Colon (tissue), 2 donors: ENCODE measurements at regions not wholly inside any gene's neighbourhood (a gene's known extent, or its start where the extent isn't known, plus 50 kb on each side); places are given as distances from the start of the nearest gene placed in this dataset.
"Not testable (repeated sequence)": the region's sequence is repeated elsewhere in the genome, so short reads cannot be mapped to it uniquely, and the experiment has no call there.

ENCODE experiments used
- FAIRE-seq: peaks from 2 replicates; lab custom pipeline; 2012; peaks lifted over from hg19 to GRCh38; lab: Jason Lieb, UNC
- donor health status: control.
- donor health status: control.

DNA sequence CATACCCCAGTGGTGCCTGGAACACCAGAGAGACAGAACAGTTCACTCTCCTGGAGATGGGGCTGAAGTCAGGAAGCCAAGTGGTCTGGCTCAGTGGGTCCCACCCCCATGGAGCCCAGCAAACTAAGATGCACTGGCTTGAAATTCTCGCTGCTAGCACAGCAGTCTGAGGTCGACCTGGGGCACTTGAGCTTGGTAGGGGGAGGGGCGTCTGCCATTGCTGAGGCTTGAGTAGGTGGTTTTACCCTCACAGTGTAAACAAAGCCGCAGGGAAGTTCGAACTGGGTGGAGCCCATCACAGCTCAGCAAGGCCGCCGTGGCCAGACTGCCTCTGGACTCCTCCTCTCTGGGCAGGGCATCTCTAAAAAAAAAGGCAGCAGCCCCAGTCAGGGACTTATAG lies 272.0 kb downstream of the KLF13 start:
- FAIRE-seq: no peak

DNA sequence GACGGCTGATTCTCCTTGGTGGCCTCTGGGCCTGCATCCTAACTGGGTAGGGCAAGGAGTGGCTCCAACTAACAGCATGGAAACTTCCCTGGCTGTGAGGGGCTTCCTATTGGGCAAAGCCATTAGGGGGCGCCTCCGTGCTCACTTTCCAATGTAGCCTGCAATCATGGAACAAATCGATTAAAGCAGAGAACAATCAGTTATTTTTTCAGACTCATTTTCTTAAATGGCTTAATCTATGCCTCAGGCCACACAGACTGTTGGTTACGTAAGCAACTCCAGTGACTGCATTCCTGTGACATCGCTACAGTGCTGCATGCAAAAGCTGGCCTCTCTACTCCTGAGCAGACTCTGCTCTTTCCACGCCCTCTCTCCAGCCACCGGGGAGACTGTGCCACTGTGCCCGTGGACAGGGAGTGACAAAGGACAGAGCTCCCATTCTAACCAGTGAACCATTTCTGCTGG lies 278.9 kb downstream of the KLF13 start:
- FAIRE-seq: no peak

DNA sequence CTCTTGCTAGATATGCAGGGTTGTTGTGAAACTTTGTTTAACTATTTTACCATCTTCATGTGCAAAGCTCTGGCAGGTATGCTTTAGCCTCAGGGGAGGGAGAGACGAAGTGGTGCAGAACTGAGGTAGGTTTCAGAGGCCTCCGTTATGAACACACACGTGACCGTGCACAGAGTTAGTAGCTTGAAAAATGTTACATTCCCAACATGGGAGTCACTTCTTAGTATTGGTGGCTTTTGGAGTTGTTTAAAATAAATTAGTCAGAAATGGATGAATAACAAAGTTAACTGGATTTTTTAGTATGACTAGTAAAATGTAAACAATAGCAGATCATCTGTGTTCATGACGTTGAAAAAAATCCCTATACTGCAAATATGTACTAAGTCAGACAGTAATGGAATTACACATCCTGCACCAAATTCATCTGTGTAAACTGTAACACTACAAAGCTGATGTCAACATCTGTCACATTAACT lies 279.6 kb downstream of the KLF13 start:
- no peak for FAIRE-seq

DNA sequence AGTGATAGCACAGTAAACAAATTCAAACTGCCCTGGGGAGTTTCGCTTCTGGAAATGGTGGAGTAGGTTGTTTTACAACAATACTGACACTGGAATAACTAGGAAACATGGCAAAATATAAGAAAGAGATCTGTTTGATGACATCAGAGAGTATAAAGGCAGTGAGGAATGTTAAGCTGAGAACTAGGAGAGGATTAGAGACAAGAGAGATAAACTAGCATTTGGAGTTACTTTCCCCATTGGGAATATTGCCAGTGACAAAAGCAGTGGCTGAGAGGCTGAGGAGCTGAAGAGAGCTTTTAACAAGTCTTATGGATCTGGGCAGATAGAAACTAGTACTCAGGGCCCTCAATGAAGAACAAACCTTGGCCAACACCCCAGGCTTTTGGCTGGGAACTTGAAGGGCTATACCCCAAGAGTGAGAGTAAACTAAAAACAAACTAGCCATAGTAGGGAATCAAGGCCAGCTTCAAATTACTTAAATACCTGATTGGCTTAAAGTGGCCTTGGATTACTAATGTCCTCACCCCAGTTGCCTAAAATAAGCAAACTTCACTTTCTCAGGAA lies 280.4 kb downstream of the KLF13 start:
- no peak for FAIRE-seq

DNA sequence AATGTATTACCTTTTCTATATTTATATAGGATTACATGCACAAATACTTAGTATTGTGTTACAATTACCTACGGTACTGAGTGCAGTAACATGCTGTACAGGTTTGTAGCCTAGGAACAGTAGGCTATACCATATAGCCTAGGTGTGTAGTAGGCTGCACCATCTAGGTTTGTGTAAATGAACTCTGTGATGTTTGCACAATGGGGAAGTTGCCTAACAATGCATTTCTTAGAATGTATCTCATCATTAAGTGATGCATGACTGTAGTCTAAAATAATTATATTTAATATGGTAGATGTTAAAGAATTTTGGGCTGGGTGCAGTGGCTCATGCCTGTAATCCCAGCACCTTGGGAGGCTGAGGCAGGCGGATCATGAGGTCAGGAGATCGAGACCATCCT lies 281.0 kb downstream of the KLF13 start:
- no peak for FAIRE-seq

DNA sequence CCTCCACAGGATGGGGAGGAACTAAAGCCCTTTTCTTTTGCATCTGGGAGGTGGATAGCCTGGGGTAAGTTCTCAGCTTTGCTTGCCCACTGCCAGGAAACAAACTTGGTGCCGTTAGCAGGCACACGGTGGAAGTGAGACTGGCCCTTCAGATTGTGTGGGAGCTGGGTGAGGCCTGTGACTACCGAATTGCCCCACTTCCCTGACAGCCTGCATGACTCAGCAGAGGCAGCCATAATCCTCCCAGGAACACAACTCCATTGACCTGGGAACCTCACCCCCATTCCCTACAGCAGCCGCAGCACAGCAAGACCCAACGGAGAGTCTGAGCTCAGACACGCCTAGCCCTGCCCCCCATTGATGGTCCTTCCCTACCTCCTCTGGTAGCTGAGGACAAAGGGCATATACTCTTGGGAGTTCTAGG lies 282.6 kb downstream of the KLF13 start:
- no peak for FAIRE-seq

DNA sequence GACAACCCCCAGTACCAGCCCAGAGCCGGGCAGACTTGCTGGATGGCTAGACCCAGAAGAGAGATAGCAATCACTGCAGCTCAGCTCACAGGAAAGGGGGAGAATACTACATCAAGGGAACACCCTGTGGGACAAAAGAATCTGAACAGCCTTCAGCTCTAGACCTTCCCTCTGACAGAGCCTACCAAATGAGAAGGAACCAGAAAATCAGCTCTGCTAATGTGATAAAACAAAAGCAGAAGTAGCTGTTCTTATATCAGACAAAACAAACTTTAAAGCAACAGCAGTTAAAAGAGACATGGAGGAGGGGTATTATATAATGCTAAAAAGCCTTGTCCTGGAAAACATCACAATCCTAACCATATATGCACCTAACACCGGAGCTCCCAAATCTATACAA lies 283.3 kb downstream of the KLF13 start:
- FAIRE-seq: no peak

DNA sequence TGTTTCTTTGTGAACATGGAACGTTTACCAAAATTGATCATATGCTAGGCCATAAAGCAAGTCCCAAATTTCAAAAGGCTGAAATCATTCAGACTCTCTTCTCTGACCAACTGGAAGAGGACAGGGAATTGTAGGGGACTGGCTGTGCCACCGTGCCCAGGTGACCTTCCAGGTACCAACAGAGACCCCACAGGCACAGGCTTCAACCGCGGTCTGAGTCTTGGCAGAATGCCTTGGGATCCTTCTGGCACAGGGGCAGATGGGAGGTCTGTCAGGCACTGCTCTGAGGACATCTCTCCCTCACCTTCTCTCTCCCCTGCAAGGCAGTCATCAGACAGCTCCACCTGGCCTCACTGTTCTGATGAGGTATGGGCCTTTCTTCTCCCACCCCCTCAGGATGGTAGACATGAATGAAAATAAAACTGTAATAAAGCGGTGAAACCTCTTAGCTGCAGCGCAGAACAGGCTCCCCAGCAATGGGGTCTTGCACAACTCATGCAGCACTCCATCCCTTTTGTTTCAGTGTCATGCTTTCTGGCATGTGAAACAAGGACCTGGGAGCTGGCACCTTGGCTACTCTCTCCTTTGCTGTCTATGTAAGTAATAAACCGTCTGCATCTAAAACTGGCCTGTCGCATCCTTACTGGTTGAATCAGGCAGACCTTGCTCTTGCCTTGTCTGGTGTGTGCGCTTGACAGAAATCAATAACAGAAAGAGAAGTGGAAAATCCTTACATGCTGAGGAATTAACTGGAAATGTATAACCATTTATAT lies 289.2 kb downstream of the KLF13 start:
- no peak for FAIRE-seq

DNA sequence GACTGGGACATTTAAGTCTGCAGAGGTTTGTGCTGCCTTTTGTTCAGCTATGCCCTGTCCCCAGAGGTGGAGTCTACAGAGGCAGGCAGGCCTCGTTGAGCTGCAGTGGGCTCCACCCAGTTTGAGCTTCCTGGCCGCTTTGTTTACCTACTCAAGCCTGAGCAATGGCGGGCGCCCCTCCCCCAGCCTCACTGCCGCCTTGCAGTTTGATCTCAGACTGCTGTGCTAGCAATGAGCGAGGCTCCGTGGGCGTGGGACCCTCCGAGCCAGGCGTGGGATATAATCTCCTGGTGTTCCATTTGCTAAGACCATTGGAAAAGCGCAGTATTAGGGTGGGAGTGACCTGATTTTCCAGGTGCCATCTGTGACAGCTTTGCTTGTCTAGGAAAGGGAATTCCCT lies 296.7 kb downstream of the KLF13 start:
- FAIRE-seq: not testable (repeated sequence)

DNA sequence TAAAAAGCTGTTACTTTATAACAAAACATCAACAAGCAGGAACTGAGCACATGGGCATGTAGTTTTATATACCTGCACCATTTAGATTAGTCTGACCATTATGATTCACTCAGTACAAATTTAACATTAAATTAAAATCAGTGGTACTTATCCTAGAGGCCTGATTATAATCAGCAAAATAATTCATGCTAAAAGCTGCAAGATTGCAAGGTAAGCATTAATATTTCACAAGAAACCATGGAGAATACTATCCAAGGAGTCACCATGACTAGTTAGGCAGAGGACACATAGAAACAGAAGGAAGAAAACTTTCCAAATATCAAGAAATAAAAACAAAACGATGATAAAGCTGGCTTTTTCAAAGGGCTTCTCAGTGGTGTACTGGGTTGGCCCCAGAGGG lies 297.5 kb downstream of the KLF13 start:
- FAIRE-seq: not testable (repeated sequence)

DNA sequence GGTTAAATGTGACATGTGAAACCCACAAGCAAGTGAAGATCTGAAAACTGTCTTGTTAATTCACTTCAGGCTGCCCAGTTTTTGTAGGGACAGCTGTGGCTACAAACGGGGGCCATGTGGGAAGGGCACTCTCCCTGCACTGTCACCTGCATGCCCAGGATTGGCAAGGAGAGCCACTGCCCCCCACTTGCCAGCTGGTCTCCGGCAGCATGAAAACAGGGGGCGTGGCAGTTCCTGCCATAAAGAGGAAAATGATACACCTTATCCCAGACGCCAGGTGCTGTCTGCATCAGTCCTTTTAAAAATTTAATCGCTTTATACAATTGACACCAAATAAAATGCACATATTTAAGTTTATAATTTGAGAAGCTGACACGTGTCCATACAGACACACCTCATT lies 309.1 kb downstream of the KLF13 start:
- not testable (repeated sequence) for FAIRE-seq

DNA sequence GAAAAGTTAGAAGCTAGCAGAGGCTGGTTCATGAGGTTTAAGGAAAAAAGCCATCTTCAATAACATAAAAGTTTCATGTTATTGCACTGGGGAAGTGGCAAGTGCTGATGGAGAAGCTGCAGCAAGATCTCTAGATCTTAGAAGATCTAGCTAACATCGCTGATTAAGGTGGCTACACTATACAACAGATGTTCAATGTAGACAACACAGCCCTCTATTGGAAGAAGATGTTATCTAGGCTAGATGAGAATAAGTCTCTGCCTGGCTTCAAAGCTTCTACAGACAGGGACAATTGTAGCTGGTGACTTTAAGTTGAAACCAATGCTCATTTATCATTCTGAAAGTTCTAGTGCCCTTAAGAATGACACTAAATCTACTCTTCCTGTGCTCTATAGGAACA lies 310.3 kb downstream of the KLF13 start:
- not testable (repeated sequence) for FAIRE-seq

DNA sequence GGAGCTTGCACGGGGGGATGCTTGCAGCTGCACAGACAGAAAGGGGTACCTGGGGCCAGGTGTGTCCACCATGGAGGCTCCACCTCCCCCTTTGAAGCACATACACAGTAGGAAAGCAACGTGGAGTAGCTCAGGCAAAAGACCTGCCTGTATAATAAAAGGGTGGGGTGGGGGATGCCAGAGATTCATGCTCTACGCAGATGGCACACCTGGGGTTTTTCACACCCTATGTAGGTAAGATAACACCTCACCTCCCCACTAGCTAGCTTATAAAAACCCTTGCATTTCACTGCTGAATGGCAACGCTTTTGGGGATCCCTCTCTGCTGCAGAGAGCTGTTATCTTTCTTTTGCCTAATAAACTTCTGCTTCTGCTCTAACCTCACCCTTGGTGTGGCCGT lies 317.3 kb downstream of the KLF13 start:
- FAIRE-seq: not testable (repeated sequence)

DNA sequence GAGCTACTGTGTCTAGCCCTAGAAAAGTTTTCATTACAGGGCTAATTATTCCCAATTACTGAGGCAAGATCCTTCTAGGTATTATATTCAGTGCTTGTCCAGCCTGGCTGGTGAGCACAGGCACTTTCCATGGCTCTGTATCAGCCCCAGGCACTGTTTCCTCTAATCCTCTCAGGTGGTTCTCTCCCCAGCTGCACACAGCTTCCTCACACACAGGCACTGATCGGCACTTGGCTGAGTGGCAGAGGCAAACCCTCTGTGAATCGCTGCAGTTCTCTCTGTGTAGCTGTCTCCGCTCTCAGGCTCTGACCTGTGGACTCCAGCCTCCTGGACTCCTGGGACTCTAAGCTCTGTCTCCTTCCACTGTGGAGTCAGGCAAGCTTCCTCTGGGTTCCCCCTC lies 318.1 kb downstream of the KLF13 start:
- not testable (repeated sequence) for FAIRE-seq

DNA sequence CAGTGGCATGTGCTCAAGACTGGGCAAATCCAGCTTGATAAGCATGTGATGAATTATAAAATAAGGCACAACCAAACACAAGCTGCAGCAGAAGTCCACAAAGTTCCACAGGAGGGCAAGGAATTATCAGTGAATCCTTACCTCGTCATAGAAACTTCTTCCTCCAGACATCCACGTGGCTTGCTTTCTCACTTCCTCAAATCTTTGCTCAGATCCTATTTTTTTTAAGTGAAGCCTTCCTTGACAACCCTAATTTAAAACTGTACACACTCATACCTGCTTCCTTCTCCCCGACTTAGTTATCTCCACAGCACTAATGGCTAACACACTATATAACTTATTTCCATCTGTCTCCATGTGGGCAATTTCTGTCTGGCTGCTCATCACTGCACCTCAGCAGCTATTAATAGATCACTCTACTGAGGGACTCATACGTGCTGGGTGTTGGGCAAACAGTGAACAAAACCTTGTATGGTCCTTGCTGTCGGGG lies 320.7 kb downstream of the KLF13 start:
- not testable (repeated sequence) for FAIRE-seq

DNA sequence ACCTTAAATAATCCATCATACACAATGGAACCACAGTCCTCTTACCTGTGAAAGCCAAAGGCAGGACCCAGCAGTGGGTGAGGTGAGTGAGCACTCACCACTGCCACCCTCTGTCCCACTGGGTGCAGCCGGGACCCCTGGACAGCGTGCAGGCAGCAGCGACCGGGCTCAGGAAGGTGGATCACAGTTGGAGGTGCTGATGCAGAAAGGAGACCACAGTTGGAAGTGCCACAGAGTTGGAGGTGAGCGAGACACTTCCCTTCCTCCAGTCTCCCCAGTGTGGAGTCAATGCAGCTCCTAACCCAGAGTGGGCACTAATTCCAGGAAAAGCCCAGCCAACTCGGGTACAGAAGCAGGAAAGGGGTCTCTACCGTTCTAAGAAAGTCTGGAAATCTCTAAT lies 323.0 kb downstream of the KLF13 start:
- FAIRE-seq: not testable (repeated sequence)

DNA sequence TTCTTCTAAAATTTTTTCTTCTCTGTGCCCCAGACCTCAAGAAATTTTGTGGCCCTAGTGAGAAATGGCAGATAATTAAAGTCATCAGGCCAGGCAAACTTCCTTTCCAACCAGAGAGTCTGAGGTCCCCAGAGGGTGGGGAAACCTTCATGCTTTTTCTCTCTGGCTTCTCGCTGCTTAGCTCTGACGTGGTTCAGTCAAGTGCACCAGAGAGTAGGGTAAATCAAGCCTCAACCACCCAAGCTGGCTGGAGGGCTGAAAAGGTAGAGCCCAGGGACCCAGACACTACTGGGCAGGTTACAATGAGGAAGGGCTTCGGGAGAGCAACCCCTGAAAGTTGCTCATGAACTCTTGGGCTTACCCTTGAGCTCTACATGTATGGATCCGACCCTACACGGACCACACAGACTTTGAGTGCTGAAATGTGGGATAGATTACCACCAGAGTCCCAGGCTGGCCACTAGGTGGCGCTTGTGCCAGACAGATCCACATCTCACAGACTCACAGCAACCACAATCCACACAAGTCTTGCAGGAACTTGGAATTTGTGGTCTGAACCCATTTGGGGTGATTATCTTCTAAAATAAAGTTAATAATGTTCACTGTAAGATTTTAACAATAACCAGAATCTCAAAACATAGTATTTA lies 323.5 kb downstream of the KLF13 start:
- FAIRE-seq: not testable (repeated sequence)

DNA sequence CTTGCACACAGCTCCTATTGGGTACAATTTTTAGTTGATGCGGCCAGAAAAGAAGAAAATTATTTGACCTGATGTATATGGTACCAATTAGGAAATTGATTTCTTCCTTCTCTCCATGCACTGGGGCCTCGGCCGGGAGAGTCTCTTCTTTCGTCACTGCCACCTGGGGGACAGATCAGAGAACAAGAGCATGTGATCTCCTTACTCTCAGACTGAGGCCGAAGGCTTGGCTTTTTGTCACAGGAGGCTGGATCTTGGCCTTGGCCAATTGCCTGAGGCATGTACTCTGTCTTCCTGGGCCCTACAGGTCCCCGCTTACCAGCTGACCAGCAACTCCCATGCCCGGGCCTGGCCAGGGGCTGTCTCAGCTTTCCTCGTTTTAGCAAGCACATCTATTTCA lies 330.3 kb downstream of the KLF13 start:
- not testable (repeated sequence) for FAIRE-seq

DNA sequence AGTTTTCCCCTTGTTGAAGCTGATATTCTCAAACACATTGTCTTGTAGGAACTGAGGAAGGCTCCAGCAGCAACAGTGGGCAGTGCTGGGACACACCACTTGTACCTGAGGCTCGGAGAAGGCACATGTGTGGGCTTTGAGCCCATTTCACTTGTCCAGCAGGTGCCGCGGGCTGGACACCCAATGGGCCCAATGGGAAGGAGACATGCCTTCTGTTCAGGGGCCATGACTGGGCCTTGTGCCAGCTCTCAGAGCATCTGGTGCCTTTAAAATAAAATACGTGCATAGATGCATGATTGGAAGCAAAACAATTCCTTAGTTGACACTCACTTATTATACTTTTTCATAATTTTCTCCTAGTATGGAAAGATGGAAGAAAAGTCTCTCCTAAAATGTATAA lies 334.2 kb downstream of the KLF13 start:
- no peak for FAIRE-seq

DNA sequence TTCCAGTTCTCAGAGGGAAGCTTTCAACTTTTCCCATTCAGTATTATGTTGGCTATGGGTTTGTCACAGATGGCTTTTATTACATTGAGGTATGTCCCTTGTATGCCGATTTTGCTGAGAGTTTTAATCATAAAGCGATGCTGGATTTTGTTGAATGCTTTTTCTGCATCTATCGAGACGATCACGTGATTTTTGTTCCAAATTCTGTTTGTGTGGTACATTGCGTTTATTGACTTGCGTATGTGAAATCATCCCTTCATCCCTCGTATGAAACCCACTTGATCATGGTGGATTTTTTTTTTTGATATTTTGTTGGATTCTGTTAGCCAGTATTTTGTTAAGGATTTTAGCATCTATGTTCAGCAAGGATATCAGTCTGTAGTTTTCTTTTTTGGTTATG lies 339.1 kb downstream of the KLF13 start:
- FAIRE-seq: not testable (repeated sequence)

DNA sequence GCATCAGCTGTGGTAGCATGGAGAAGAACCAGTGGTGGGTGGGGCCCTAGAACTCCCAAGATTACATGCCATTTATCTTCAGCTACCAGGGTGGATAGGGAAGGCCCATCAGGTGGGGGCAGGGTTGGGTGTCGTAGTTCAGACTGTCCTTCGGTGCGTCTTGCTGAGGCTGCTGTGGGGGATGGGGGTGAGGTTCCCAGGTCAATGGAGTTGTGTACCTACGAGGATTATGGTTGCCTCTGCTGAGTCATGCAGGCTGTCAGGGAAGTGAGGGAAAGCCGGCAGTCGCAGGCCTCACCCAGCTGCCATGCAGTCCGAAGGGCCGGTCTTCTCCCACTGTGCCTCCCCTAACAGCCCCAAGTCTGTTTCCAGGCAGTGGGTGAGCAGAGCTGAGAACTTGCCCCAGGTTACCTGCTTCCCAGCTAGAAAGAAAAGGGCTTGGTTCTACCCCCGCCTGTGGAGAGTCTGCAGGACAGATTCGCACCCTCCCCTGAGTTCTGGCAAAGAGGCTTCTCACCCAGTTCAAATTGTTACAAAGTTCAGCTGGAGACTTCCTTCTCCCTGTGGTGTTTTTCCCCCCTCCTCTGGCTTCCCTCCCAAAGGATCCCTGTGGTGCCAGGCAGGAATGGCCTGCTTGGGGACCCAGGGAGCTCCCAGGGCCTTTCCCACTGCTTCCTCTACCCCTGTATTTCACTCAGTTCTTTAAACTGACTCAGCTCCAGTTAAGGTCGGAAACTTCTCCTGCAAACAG lies 342.7 kb downstream of the KLF13 start:
- FAIRE-seq: not testable (repeated sequence)

DNA sequence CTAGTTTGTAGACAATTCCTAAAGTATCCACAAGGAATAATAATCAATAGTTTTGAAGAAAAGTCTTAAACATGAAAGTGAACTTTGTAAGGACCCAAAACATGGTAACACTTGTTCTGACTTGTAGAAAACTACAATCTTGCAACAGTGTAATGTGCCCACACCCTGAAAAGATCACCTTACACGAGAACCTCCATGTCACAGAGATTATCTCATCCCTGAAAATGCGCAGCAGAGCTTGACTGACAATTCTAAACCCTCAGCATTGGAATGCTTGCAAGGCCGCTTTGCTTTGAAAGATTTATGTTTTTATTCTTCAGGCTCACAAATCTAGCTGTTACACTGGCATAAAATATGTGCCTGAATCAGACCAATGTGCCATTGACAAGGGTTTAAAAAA lies 346.6 kb downstream of the KLF13 start:
- not testable (repeated sequence) for FAIRE-seq
